Activated T-cell treated with anti-CD3 and anti-CD28 coated beads for 4 hours (primary cell): ENCODE measurements at regions not wholly inside any gene's neighbourhood (a gene's known extent, or its start where the extent isn't known, plus 50 kb on each side); places are given as distances from the start of the nearest gene placed in this dataset.
A peak's percentile ranks its signal among the peaks of the same experiment; 100 is the strongest.
"Not testable (repeated sequence)": the region's sequence is repeated elsewhere in the genome, so short reads cannot be mapped to it uniquely, and the experiment has no call there.

Source experiments
- DNase-seq: peaks from one replicate; pipeline ENCODE4 v3.0.0-alpha.2; 2020

DNA sequence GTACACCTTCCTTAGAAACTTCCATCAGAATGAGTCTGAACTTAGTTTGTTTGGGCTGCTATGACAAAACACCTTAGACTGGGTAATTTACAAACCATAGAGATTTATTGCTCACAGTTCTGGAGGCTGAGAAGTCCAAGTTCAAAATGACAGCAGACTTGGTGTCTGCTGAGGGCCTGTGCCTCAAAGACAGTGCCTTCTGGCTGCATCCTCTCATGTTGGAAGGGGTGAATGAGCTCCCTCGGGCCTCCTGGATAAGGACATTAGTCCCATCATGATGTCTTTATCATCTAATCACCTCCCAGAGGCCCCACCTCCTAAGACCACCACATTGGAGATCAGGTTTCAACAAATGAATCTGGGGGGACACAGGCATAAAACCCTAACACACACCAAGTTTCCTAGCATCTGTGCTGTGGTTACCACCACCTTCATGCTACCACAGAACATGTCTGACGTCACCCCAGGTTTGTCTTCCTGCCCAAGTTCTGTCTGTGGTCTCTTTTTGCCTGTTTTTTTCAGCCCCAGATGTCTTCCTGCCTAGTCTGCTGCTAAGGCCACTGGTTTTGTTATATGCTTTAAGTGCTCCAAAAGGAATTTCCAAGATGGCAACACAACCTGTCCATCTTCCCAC is 150.9 kb upstream of the COBL start:
- no peak for DNase-seq

DNA sequence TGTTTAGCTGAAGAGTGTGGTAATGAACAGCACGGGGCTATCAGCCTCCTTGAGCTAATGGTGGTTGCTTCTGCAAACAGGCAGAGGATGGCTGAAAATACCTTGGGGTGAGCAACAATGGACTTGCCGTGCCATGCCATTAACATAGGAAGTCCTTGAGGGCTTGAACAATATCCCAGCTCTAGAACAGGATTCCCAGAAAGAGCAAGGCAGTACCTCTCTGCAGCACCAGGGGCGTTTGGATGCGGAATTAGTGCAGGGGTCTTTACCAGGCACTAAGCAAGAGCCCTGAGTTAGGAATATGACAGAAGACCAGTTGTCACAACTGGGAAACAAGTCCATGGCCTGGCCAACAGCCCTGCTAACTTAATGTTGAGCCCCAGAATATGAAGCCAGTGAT is 143.2 kb upstream of the COBL start:
- no peak for DNase-seq

DNA sequence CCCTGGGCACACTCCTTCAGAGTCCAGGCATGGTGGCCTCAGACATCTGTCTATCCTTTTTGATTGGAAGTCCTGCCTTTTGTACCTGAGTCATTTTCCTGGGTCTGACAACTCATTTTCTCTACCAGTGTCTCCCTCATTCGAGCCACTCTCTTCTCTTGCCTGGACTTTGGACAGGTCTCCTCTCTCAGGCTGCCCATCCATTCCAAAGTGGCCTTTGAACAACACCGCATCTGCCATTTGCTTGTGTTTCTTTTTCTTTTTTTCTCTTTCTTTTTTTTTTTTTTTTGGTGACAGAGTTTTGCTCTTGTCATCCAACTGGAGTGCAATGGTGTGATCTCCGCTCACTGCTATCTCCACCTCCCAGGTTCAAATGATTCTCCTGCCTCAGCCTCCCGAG is 142.1 kb upstream of the COBL start:
- DNase-seq = no peak

DNA sequence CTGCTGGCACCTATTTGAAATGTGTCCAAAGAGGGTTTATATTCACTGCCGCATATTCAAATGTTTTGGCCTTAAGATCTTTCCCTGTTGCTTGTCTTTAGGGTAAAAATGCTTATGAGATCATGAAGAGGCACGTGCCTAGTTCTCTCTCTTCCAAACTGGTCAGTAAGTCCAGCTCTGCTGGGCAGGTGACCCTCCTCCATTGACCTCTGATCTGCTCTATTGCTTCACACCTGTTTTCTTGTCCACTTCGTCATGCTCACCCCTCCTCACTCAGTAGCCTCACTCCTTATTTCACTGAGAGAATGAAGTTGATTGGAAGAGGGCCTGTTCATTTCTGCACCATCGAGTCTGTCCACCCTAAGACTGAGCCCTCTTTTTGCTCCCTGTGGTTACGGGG is 140.5 kb upstream of the COBL start:
- DNase-seq = no peak

DNA sequence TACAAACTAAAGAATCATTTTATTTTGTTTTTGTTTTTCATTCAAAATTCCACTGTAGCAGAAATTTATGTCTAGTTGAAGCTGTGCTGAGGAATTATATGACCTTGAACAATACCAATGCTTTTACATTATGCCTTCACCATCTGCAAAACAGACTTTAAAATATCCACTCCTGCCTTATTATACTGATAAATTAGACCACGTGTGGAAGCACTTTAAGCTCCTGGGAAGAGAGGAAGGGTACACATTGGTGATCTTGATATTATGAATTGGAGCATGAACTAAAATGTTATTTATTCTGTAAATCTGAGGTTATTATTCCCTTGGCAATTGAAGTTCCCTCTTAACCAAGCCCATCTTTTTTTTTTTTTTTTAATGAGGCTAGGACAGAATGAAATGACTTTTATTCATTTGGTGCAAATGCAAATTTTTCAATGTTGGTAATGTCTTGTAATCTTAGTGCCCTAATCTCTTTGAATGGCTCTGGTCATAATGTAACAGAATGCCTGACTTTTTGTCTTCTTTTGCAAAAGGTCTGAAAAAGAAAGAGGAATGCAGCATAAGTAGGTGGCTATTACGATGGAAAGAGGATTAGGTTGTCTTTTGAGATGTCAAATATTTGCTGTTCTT is 139.9 kb upstream of the COBL start:
- no peak for DNase-seq

DNA sequence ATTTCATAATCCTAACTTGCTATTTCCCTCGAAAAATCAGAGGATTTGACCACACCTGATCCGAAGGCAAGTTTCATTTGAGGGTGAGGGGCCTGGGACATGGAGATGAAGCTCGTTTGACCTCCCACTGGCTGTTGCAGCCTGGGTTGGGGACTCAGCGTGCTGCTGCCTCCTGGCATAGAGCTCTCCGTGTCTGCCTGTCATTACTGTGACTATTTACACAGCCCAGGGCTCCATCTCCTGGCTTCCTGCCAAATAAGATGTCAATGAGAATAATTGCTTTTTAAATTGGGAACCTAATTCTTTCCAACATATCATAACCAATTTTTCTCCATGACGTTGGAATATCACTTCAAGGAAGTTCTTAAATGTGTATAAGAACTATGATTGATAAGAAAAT is 139.3 kb upstream of the COBL start:
- DNase-seq = no peak

DNA sequence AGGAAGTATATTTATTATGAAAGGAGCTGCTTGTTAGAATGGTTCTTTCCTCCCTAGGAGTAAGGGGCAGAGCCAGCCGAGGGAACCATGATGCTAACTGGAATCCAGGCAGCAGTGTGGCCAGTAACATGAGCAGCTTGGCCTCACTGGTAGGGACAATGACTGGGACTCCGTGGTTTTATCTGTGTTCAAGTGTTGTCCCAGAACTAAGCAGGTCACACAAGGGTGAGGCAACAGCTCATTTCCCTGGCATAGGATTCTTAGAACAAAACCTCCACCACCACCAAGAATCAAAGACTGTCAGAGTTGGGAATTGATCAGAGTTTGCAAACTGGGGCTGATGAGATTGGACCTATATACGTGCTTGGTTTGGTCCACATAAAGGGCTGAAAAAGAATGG is 138.9 kb upstream of the COBL start:
- no peak for DNase-seq

DNA sequence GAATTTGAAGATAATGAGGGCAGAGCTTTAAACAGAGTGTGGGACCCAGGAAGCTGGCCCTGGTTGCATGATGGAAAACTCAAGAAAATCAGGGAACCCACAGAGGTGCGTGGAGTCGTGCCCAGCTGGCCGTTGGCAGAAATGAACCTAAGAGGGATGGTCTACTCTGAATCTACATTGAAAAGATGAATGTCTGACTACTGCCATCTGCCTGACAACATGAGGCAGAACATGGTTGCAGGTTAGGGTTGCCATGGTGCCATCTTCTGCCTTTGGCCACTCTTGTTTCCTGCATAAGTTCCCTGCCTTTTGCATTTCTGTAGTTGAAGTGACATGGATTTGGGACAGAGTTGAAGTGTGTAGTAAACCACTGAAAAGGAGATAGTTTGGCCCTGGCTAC is 138.5 kb upstream of the COBL start:
- DNase-seq = no peak

DNA sequence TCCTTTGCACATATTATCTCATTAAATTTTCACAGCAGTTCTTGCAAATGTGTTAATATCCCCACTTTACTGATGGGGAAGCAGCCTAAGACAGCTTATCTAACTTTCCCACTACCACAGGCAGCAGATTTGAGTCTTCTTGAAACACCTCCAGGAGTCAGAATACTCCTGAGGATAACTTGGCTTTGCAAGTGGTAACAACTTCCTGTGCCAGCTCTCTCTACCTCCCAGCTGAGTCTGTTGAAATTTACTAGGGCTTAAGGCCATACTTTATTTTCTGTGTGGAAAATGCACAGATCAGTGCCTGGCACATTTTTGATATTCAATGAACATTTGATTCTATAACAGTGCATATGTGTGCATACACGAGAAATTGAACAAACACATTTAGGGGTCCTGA is 136.1 kb upstream of the COBL start:
- no peak for DNase-seq

DNA sequence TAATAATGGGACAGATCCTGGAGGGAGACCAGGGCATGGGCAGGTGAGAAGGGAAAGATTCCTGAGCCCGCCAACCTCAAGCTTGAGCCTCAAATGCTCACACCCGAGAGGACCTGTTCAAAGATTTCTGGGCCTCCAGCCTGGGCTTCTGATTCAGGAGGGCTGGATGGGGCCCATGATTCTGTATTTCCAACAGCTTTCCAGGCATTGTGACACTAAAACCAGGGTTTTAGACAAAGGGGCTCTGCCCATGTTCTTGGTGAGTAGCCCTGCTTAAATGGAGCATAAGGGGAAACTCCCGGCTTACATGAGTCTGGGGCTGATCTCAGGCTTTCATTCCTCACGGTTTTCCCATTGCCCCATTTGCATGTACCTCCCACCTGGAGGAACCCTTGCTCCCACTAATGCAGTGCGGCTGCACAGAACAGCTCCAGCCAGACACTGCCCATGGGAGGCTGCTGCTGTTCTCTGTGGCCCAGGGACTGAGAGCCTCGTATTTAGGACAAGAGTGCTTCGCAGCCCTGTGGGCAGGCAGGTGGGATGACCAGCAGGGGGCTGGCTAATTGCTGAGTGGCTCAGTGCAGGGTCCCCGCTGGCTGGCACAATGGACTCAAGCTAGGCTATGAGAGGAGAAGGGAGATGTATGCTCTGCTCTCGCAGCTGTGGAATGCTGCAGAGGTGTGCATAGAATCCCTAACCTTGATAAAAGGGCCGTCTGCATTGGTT is 135.3 kb upstream of the COBL start:
- DNase-seq = no peak

DNA sequence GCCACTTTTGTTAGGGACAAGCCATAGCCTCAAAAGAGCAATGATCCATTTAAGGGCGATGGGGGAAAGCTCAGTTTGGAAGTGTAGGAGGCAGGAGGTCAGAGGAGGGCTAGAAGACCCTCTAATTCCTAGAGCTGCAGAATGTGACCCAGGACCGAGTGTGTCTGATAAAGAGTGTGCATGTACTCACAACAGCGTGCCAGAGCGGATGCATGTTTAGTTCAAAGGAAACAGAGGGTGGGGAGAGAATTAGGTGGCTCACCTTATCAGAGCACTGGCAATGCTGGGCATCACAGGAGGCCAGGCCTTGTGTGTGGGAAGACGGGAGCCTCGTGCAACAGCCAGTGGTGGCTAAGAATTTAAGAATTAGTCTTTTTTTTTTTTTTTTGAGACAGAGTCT is 133.9 kb upstream of the COBL start:
- DNase-seq = no peak

DNA sequence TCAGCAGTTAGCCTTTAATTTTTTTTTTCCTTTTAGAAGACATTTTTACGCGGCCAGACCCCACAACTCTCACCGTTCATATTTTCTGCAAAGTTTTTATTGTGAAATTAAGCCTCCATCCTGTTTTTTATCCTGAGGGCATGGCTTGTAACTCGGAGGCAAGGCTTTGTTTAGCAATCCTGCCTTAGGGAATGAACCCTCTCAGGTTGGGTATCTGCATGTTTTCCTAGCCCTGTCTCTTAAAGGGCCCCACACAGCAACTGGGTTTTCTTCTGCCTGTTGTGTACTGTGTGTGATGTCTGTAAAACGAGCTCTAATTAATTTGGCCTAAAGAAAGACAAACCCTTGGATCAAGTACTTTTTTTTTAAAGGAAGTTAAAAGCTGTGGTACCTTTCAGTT is 130.2 kb upstream of the COBL start:
- DNase-seq = no peak

DNA sequence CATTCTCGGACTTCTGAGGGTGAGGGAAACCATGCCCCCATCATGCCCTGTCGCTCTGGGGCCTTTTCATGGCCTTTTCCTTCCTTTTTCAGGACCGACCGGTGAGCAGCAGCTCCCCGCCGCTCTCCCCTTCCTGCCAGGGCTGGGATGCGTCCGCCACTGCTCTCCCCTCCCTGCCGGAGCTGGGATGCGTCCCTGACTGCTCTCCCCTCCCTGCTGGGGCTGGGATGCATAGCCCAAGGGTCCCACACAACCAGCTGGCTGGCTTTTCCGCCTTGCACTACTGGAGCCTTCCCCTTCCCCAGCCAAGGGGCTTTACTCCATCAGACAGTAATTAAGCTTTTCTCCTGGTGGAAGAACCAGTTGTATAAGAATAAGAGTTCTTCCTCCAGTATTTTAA is 129.7 kb upstream of the COBL start:
- no peak for DNase-seq

DNA sequence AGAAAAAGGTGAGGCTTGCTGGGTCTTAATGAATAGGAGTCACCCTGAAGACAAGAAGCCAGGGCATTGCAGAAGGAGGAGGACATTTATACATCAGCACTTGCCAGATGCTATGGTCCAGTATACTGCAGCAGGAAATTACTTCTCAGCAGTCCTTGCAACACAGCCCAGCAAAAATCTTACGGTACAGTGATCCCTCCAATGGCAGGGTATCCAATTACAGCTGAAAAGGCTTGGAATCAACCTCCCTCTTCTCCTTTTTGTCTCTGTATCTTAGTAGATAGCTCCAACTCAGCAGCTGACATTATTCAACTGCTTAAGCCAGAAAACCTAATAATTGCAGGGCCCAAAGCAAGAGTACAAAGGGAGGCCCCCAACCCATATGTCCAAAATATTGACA is 128.3 kb upstream of the COBL start:
- DNase-seq = no peak

DNA sequence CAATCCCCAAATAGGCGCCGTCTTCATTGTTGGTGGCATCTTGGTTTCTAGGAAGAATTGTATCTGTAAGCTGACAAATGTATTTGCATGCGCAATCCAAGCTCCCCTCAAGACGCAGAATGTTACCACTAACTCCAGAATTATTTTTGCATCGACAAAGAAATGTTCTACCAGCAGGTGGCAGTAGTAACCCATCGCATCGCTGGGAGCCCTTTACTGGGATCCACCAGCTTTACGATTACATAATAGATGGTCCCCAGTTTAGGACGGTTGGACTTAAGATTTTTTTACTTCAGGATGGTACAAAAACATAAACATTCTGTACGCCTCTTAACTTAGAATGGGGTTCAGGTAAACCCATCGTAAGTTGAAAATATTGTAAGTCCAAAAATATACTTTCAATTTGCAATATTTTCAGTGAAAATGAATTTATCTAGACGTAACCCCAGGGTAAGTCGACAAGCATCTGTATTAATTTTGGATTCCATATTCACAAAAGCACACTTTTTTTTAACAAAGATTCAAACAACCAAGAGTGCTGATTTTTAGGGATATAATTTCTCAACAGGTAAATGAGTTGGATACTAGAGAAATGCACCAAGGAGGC is 114.0 kb upstream of the COBL start:
- DNase-seq = peak; percentile 32

DNA sequence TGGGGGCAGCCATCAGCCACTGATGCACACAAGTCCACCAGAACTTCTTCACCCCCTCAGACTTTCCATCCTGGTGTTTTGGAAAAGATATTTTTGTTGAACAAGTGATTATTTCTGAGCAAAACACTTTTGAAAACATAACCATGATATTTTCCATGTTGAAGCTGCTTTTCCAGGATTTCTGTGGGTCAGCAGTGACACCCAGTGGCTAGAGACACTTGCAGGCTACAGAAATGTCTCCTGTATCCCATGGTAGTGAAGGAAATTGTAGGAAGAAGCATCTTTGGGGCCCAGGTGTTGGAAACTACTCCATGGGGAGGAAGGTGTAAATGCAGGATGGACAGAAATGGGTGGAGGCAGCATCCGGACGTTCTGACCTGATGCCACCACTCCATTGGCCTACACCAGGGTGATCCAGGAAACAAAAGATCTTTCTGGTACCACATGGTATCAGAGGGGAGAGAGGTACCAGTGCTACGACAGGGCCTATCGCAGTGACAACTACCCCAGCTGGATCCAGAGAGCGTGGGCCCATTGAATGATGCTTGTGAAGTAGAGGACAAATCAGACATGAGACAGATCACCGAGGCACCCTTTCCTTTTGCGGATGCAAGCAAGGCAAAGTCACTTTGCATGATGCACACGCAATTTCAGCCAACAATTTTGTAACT is 111.7 kb upstream of the COBL start:
- no peak for DNase-seq

DNA sequence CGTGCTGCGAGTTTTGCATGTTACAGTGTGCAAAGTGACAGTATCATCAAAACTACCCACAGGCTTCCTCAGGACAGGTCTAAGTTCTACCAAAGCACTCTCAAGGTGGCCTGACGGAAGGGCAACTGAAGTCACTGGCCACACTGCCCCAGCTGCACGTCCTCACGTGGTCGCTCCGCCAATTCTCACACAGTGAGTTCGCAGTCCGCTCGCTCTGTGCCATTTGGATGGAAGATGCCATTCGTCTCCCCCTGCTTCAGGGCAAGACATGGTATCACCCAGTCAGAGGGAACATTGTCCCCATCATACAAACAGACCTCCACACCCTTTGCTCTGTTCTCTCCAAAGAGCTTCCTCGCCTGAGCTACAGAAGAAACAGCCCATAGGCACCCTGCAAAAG is 109.6 kb upstream of the COBL start:
- DNase-seq = no peak

DNA sequence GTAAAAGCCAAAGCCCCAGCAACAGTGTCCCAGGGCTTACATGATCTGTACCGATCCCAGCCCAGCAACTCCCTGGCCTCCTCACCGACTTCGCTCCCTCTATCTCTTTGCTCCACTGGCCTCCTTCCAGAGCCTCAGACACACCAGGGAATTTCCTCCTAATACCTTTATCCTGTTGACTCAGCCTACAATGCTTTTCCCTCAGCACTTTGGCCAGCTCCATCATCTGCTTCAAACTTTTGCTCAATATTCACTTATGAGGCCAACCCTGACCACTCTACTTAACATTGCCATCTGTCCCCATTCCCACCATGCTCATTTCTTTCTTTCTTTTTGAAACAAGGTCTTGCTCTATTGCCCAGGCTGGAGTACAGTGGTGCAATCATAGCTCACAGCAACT is 93.3 kb upstream of the COBL start:
- DNase-seq = not testable (repeated sequence)

DNA sequence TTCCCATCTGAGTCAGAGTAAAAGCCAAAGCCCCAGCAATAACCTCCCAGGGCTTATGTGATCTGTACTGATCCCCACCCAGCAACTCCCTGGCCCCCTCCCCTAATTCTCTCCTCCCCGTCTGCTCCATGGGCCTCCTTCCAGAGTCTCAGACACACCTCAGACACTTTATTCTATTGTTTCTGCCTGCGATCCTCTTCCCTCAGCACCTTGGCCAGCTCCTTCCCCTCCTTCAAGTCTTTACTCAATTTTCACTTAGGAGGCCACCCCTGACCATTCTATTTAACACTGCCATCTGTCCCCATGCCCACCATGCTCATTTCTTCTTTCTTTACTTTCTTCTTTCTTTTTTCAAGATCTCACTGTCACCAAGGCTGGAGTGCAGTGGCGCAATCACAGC is 81.0 kb upstream of the COBL start:
- DNase-seq = not testable (repeated sequence)

DNA sequence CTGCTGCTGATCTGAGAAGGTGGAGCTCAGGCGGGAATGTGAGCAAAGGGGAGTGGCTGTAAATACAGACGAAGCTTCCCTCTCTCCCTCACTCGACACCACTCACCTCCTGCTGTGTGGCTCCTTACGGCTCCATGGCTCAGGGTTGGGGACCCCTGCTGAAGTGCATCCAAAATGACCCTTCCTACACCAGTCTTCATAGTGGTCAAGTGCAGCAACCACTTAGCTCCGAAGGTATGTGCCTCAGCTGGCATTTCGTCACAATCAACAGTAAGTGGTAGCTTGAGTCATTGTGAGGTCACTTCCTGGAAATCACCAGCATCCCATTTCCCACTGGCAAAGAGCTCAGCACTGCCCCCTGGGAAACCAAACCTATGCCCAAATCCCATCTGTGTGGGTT is 76.4 kb upstream of the COBL start:
- DNase-seq = not testable (repeated sequence)

DNA sequence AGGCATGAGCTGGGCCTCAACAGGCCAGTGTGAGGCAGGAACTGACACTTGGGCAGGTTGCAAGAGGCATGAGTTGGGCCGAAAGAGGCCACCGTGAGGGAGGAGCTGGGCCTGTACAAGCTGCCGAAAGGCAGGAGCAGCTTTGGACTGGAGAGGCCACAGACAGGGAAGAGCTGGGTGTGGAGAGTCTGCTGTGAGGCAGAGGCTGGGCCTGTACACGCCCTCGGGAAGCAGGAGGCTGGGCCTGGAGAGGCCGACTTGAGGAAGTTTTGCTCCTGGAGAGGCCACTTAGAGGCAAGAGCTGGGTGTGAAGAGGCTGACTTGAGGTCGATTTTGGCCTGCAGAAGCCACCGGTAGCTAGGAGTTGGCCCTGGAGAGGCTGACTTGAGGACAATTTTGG is 73.3 kb upstream of the COBL start:
- DNase-seq = not testable (repeated sequence)

DNA sequence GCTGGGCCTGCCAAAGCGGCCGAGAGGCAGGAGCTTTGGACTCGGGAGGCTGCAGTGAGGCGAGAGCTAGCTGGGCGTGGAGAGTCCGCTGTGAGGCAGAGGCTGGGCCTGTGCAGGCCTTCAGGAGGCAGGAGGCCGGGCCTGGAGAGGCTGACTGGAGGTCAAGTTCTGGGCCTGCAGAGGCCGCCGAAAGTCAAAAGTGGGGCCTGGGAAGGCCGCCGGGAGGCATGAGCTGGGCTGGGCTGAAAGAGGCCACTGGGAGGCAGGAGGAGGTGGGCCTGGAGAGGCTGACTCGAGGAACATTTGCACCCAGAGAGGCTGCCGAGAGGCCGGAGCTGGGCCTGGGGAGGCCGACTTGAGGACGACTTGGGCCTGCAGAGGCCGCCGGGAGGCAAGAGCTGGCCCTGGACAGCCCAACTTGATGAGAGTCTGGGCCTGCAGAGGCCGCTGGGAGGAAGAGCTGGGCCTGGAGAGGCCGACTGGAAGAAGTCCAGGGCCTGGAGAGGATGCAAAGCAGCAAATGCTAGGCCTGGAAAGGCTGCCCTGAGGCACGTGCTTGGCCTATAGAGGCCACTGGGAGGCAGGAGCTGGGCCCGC is 72.7 kb upstream of the COBL start:
- not testable (repeated sequence) for DNase-seq

DNA sequence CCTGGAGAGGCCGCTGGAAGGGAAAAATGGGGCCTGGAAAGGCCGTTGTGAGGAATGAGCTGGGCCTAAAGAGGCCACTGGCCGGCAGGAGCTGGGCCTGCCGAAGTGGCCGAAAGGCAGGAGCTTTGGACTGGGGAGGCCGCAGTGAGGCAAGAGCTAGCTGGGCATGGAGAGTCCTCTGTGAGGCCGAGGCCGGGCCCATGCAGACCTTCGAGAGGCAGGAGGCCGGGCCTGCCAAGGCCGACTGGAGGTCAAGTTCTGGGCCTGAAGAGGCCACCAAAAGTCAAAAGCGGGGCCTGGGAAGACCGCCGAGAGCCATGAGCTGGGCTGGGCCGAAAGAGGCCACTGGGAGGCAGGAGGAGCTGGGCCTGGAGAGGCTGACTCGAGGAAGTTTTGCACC is 71.6 kb upstream of the COBL start:
- not testable (repeated sequence) for DNase-seq
